PC-3 (cell line): ENCODE measurements at regions not wholly inside any gene's neighbourhood (a gene's known extent, or its start where the extent isn't known, plus 50 kb on each side); places are given as distances from the start of the nearest gene placed in this dataset.

Experiments
- ATAC-seq: fragments of 200-7000 bp; cut with Tn5 transposase; 2 replicates; pipeline ENCODE4 v1.9.1; 2020; ENCODE audit warnings: mild to moderate bottlenecking, moderate library complexity
- BruUV-seq: library from RNA; stranded (reverse); fragments of 400-500 nt; replicated peaks from 2 replicates; lab custom pipeline; 2021; lab: Mats Ljungman, UMichigan
- CTCF ChIA-PET: fragments of 300-600 bp; sonication (Branson Sonifier 250); formaldehyde crosslinking; loops from one replicate; lab custom pipeline; 2022; ENCODE audit warnings: antibody characterized with exemption; lab: Charles Lee
- POLR2A ChIA-PET: fragments of 300-600 bp; sonication (Branson Sonifier 250); formaldehyde crosslinking; loops from one replicate; lab custom pipeline; 2022; ENCODE audit warnings: antibody characterized with exemption; ENCODE audit not compliant: unreplicated experiment; lab: Charles Lee
- DNase-seq: peaks from one replicate; pipeline ENCODE4 v3.0.0-alpha.2; 2015
- H2AFZ ChIP-seq: fragments of 300-600 bp; sonication (generic); 2 replicates; pipeline ENCODE4 v1.6.0; 2016; ENCODE audit warnings: antibody characterized with exemption, low read length
- H3F3A ChIP-seq: fragments of 300-600 bp; sonication (generic); one replicate; pipeline ENCODE4 v1.6.0; 2017; ENCODE audit warnings: antibody characterized with exemption, low read length, control low read depth, mild to moderate bottlenecking; ENCODE audit not compliant: unreplicated experiment
- H3K27ac ChIP-seq: fragments of 300-600 bp; sonication (generic); 2 replicates; pipeline ENCODE4 v1.5.1; 2016; ENCODE audit warnings: mild to moderate bottlenecking, low read length
- H3K27me3 ChIP-seq: fragments of 300-600 bp; sonication (generic); 2 replicates; pipeline ENCODE4 v1.6.1; 2016; ENCODE audit warnings: low read length, mixed read lengths
- H3K36me3 ChIP-seq: fragments of 300-600 bp; sonication (generic); 2 replicates; pipeline ENCODE4 v1.6.1; 2016; ENCODE audit warnings: low read depth, mixed run types, low read length, mixed read lengths
- H3K4me1 ChIP-seq: fragments of 300-600 bp; sonication (generic); 2 replicates; pipeline ENCODE4 v1.5.1; 2016; ENCODE audit warnings: low read length; ENCODE audit not compliant: insufficient read depth
- H3K4me2 ChIP-seq: fragments of 300-600 bp; sonication (generic); 2 replicates; pipeline ENCODE4 v1.6.0; 2016; ENCODE audit warnings: low read length
- H3K4me3 ChIP-seq: fragments of 300-600 bp; sonication (generic); 2 replicates; pipeline ENCODE4 v1.5.1; 2016; ENCODE audit warnings: mild to moderate bottlenecking, low read length, mixed read lengths
- H3K79me2 ChIP-seq: fragments of 300-600 bp; sonication (generic); 2 replicates; pipeline ENCODE4 v1.6.1; 2017; ENCODE audit warnings: low read length, mixed read lengths
- H3K9ac ChIP-seq: fragments of 300-600 bp; sonication (generic); 2 replicates; pipeline ENCODE4 v1.6.0; 2016; ENCODE audit warnings: mild to moderate bottlenecking, low read length
- H3K9me2 ChIP-seq: fragments of 300-600 bp; sonication (generic); replicated peaks from 2 replicates; pipeline ENCODE4 v1.6.1; 2016; ENCODE audit warnings: mixed run types, low read length, mixed read lengths
- H3K9me3 ChIP-seq: fragments of 300-600 bp; sonication (generic); 2 replicates; pipeline ENCODE4 v1.6.1; 2016; ENCODE audit warnings: low read length, mixed read lengths
- H4K20me1 ChIP-seq: fragments of 300-600 bp; sonication (generic); 2 replicates; pipeline ENCODE4 v1.6.1; 2016; ENCODE audit warnings: low read length, mixed read lengths
- EZH2 ChIP-seq: fragments of 300-600 bp; sonication (generic); IDR thresholded peaks from one replicate; pipeline ENCODE4 v1.6.1; 2017; ENCODE audit warnings: antibody characterized with exemption, mild to moderate bottlenecking, low read length; ENCODE audit not compliant: unreplicated experiment
- EZH2phosphoT487 ChIP-seq: fragments of 300-600 bp; sonication (generic); IDR thresholded peaks from 2 replicates; pipeline ENCODE4 v1.6.1; 2018; ENCODE audit warnings: mild to moderate bottlenecking, antibody characterized with exemption, low read length, borderline replicate concordance
- intact Hi-C: fragments of 100-400 bp; cut with micrococcal nuclease; formaldehyde crosslinking; loops from 2 replicates; pipeline ENCODE4 v1.9.0; 2023
- TF ChIP-seq, protein P1 (sequence below): fragments of 300-600 bp; sonication (generic); conservative IDR thresholded peaks from 2 replicates; pipeline ENCODE4 v1.5.1; 2017; ENCODE audit warnings: antibody characterized with exemption, low read depth, mild to moderate bottlenecking, low read length

DNA sequence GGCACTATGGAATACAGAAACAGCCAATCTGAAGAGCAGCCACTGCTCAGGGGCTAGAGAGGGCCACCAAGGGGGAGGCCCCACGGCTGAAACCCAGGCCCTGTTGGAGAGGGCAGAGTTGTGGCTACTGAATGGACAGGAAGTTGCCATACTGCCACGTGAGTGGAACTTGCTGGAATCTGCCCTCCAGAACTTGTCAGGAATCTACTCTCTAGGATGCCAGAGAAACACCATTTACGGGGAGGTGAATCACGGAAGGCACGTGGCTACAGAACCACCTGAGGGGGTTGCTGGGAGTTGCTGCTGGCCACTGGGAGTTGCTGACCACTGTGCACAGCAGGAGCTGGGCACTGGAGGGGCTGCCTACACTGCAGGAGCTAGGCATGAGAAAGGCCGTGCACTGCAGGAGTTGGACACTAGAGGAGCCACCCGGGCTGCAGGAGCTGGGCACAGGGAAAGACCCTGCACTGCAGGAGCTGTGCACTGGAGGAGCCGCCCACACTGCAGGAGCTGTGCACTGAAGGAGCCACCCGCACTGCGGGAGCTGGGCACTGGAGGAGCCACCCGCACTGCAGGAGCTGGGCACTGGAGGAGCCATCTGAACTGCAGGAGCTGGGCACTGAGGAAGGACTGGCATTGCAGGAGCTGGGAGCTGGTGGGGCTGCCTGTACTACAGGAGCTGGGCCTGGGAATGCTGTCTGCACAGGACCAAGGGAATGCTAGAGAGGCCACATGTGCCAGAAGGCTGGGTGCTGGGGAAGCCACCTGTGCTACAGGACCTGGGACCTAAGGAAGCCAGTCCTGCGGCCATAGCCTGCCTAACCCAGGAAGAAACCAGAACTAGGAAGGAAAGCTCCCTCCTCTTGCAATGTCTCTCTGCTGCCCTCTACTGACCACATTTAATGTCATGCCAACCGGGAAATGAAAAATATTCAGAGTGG is 343.4 kb downstream of the MATN1 start:
- no TSS peak for BruUV-seq
- Histone ChIP-seq H3K4me2 (peak overlapping the region; percentile 47), H4K20me1 (no peaks in the 10 kb centered on the region), H3K36me3 (no peaks in the 10 kb centered on the region), H3K9me2 (no peaks in the 10 kb centered on the region), H3F3A (no peaks in the 10 kb centered on the region), H3K27me3 (peaks cover 12% of the 10 kb centered on the region; the same call in 1 of the 2 replicates), H2AFZ (peak overlapping the region; percentile 75), H3K4me3 (no peak overlapping the region), H3K9me3 (no peaks in the 10 kb centered on the region), H3K9ac (no peak overlapping the region), H3K4me1 (no peaks in the 10 kb centered on the region), H3K79me2 (no peaks in the 10 kb centered on the region), H3K27ac (no peak overlapping the region)
- ATAC-seq = peak; percentile 80
- peak; percentile 78 for DNase-seq
- TF ChIP-seq EZH2phosphoT487 = no peak
- TF ChIP-seq, protein P1, sequence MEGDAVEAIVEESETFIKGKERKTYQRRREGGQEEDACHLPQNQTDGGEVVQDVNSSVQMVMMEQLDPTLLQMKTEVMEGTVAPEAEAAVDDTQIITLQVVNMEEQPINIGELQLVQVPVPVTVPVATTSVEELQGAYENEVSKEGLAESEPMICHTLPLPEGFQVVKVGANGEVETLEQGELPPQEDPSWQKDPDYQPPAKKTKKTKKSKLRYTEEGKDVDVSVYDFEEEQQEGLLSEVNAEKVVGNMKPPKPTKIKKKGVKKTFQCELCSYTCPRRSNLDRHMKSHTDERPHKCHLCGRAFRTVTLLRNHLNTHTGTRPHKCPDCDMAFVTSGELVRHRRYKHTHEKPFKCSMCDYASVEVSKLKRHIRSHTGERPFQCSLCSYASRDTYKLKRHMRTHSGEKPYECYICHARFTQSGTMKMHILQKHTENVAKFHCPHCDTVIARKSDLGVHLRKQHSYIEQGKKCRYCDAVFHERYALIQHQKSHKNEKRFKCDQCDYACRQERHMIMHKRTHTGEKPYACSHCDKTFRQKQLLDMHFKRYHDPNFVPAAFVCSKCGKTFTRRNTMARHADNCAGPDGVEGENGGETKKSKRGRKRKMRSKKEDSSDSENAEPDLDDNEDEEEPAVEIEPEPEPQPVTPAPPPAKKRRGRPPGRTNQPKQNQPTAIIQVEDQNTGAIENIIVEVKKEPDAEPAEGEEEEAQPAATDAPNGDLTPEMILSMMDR = peak; percentile 78
- TF ChIP-seq EZH2 = no peak
- ChIA-PET POLR2A (no interaction called here), CTCF (interaction anchor here (0.6 to 1.8 kb wide), 6 partner anchors 26 to 1154 kb away, joined by 3 to 15 read pairs (median 4); partner anchors contain the start of gene PTPRU)
- intact Hi-C loops = loop anchor here (5.0 to 10.0 kb wide), 4 partner anchors 465 to 1143 kb away; partner anchors contain the start of gene PTPRU

DNA sequence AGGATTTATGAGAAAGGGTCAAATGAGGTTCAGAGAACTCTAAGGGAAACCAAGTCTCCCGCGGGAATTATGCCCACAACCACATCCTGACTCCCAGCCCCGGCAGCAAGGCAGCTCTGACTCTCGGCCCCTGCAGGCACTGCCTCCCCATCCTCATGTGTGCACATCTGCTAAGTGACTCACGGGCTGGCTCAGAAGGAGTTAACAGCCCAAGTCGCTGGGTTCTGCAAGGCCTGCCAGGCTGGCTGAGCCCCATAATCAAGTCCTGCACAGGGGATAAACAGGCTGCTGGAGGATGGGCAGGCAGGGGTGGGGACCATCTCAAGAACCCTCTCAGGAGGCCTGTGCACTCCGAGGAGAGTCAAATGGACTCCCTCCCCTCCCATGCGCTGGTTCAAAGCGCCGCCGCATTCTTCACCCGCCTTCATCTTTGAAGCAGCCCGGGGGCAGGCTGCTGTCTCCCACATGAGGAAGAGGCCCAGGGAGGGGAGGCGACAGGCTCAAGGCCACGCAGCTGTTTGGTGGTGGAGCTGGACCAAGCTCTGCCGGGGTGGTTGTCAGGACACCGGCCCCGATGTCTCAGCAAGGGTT is 344.3 kb downstream of the MATN1 start:
- Histone ChIP-seq H3K4me2 (no peak overlapping the region), H2AFZ (no peak overlapping the region), H3K27me3 (peaks cover 14% of the 10 kb centered on the region), H3K4me1 (no peaks in the 10 kb centered on the region), H3K4me3 (no peak overlapping the region), H3K9ac (no peak overlapping the region), H3K79me2 (no peaks in the 10 kb centered on the region), H3K36me3 (no peaks in the 10 kb centered on the region), H3F3A (no peaks in the 10 kb centered on the region), H3K27ac (no peak overlapping the region), H3K9me3 (no peaks in the 10 kb centered on the region), H3K9me2 (no peaks in the 10 kb centered on the region), H4K20me1 (no peaks in the 10 kb centered on the region)
- DNase-seq (no peak), ATAC-seq (no peak)
- BruUV-seq = no TSS peak
- intact Hi-C loops = no loop called here
- POLR2A ChIA-PET = no interaction called here
- no peak for TF ChIP-seq EZH2
- TF ChIP-seq EZH2phosphoT487 = no peak
- CTCF ChIA-PET = no interaction called here

DNA sequence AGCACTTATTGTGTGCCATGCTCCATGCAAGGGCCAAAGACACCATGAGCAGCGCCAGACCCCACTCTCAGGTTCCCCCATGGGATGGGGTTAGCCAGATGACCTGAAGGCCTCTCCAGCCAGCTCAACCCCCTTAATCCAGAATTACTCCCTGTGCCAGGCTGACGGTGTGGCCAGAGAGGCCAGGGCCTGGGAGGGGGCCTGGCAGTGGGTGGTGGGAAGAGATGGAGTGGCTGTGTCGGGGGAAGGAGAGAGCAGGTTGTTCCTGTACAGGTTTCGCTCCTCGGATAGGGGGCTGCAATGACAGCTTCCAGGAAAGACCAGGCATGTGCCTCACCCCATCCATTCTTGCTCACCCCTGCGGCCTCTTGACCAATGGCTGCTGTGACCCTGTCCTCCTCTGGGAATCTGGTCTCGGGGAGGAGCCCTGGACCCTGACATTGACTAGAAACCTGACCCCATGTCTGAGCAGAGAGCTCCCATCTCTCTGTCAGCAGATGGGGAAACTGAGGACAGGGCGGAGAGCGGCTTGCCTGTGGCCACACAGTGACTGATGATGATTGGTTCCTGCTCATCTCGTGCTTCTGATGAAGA is 345.3 kb downstream of the MATN1 start:
- H3K27ac ChIP-seq = no peak overlapping the region
- no peak for TF ChIP-seq EZH2
- no peak overlapping the region for H3K9ac ChIP-seq
- H3K27me3 ChIP-seq = peaks cover 17% of the 10 kb centered on the region
- POLR2A ChIA-PET = no interaction called here
- H3K36me3 ChIP-seq = no peaks in the 10 kb centered on the region
- no peak overlapping the region for H3K4me2 ChIP-seq
- no peak overlapping the region for H3K4me3 ChIP-seq
- no TSS peak for BruUV-seq
- ATAC-seq = no peak
- H3K79me2 ChIP-seq = no peaks in the 10 kb centered on the region
- DNase-seq = no peak
- CTCF ChIA-PET = no interaction called here
- H3K9me2 ChIP-seq = no peaks in the 10 kb centered on the region
- no peaks in the 10 kb centered on the region for H4K20me1 ChIP-seq
- H3K9me3 ChIP-seq = no peaks in the 10 kb centered on the region
- H2AFZ ChIP-seq = no peak overlapping the region
- H3F3A ChIP-seq = no peaks in the 10 kb centered on the region
- no peaks in the 10 kb centered on the region for H3K4me1 ChIP-seq
- intact Hi-C loops = no loop called here
